ENCODE measurements at regions not wholly inside any gene's neighbourhood (a gene's known extent, or its start where the extent isn't known, plus 50 kb on each side); places are given as distances from the start of the nearest gene placed in this dataset.

DNA sequence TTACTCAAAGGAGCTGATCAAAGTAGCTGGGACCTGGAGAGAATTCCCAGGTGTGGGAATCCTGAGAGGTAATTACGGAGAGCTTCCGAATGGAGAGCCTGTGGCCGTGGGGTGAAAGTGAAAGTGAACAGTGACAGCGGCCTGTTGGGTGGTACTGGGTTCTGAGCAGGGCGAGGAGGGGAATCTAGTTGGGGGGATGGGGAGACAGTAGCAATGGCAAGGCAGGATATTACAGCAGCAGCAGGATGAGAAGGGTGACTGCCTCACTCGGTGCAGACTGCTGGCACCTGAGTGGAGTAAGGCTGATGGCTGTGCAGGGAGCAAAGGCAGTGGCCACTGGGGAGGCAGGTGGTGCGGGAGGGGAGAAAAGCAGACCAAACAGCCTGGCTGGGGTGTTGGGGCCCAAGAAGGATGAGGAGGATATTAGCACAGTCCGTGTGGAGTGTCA, 70.3 kb upstream of the PRDX6 start:
- Histone ChIP-seq H3K9ac (ENCODE audit: insufficient read depth in 1 of 2, low read depth in 2 of 2, low read length in 2 of 2) (peak overlapping the region; percentile 18 to 85; a peak in 3 of 4 replicates), H4K20me1 (replicated peaks; ENCODE audit: control insufficient read depth, insufficient read depth, low read length) (no peaks in the 10 kb centered on the region), H3K9me1 (ENCODE audit: control insufficient read depth, insufficient read depth, low read length) (no peaks in the 10 kb centered on the region), H3K79me2 (ENCODE audit: control insufficient read depth, insufficient read depth, low read length) (no peaks in the 10 kb centered on the region), H3K36me3 (ENCODE audit: control insufficient read depth, insufficient read depth, low read length) (peaks cover 3% of the 10 kb centered on the region; the same call in 1 of the 3 replicates), H2AFZ (ENCODE audit: low read depth, low read length) (peak overlapping the region; percentile 57; the same call in 1 of the 2 replicates), H3K27ac (ENCODE audit: extremely low read depth, low read depth, low read length) (no peak overlapping the region), H3K27me3 (ENCODE audit: control insufficient read depth in 2 of 2, insufficient read depth in 2 of 2, low read length in 2 of 2) (no peaks in the 10 kb centered on the region), H3K4me3 (no peak overlapping the region), H3K9me3 (replicated peaks; ENCODE audit: control insufficient read depth, insufficient read depth, low read depth, low read length) (no peaks in the 10 kb centered on the region), H3K4me2 (ENCODE audit: insufficient read depth, low read length) (peak overlapping the region; percentile 58), H3K4me1 (replicated peaks in 1 of 2; ENCODE audit: control insufficient read depth in 2 of 2, insufficient read depth in 2 of 2, low read length in 2 of 2) (no peaks in the 10 kb centered on the region; a peak in 2 of 5 replicates)
- FAIRE-seq (no peak), DNase-seq (ENCODE audit: extremely low read depth in 1 of 4, low spot score in 3 of 4) (no peak), ATAC-seq (peak; percentile 63)
- 34% methylated on average over 8 of the region's 8 CpGs for WGBS (ENCODE audit: insufficient coverage, low coverage, missing lambda C conversion rate)
- CTCF ChIA-PET (ENCODE audit: low intra/inter-chr PET ratio), result no interaction called here
- in situ Hi-C loops (cut with MboI), result no loop called here
- POLR2A ChIA-PET, result interaction anchor here (0.6 to 1.0 kb wide), 3 partner anchors 15 to 420 kb away, joined by 3 read pairs; no protein-coding TSS in a partner anchor
- no TSS peak for BruUV-seq (replicated peaks)
- no peak for TF ChIP-seq GTF2F1 (IDR thresholded peaks at IDR 0.05; ENCODE audit: low read depth, low read length)
- TF ChIP-seq PCBP1 (IDR thresholded peaks at IDR 0.05; ENCODE audit: low read depth, low read length, poor library complexity, severe bottlenecking), result no peak
- TF ChIP-seq, protein P1, sequence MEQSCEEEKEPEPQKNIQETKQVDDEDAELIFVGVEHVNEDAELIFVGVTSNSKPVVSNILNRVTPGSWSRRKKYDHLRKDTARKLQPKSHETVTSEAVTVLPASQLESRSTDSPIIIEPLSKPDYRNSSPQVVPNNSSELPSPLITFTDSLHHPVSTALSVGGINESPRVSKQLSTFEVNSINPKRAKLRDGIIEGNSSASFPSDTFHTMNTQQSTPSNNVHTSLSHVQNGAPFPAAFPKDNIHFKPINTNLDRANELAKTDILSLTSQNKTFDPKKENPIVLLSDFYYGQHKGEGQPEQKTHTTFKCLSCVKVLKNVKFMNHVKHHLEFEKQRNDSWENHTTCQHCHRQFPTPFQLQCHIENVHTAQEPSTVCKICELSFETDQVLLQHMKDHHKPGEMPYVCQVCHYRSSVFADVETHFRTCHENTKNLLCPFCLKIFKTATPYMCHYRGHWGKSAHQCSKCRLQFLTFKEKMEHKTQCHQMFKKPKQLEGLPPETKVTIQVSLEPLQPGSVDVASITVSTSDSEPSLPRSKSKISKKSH (CRISPR knock-in tag; IDR thresholded peaks at IDR 0.05), result no peak
- TF ChIP-seq ZNF165 (CRISPR knock-in tag; IDR thresholded peaks at IDR 0.05; ENCODE audit: borderline replicate concordance), result no peak
- no peak for TF ChIP-seq KLF6 (CRISPR knock-in tag; IDR thresholded peaks at IDR 0.05; ENCODE audit: borderline replicate concordance)
- intact Hi-C loops (cut with micrococcal nuclease), result loop anchor here (5.0 kb wide), 1 partner anchor 140 kb away; no protein-coding TSS in a partner anchor
